PC-9 (cell line): ENCODE measurements at regions not wholly inside any gene's neighbourhood (a gene's known extent, or its start where the extent isn't known, plus 50 kb on each side); places are given as distances from the start of the nearest gene placed in this dataset.

Experiments used
- BruUV-seq: library from RNA; stranded (reverse); fragments of 400-500 nt; replicated peaks from 2 replicates; lab custom pipeline; 2021; lab: Mats Ljungman, UMichigan
- CTCF ChIA-PET: fragments of 300-600 bp; sonication (Branson Sonifier 250); formaldehyde crosslinking; loops from one replicate; lab custom pipeline; 2022; ENCODE audit warnings: antibody characterized with exemption; lab: Charles Lee
- POLR2A ChIA-PET: fragments of 300-600 bp; sonication (Branson Sonifier 250); formaldehyde crosslinking; loops from one replicate; lab custom pipeline; 2022; ENCODE audit warnings: antibody characterized with exemption; ENCODE audit not compliant: unreplicated experiment; lab: Charles Lee
- DNase-seq, 2 experiments: peaks; one replicate each; pipeline versions ENCODE4 v3.0.0 to v3.0.0-alpha.2; 2015 to 2022; ENCODE audit warnings: mixed read lengths in 1 of 2
- H2AFZ ChIP-seq: fragments of 200-600 bp; sonication (generic); 2 replicates; pipeline ENCODE4 v1.8.1; 2017; ENCODE audit warnings: antibody characterized with exemption
- H3F3A ChIP-seq: fragments of 200-600 bp; sonication (generic); 2 replicates; pipeline ENCODE4 v1.8.1; 2017; ENCODE audit warnings: antibody characterized with exemption, mild to moderate bottlenecking, low read depth; ENCODE audit not compliant: insufficient read depth
- H3K27ac ChIP-seq: fragments of 200-600 bp; sonication (generic); 2 replicates; pipeline ENCODE4 v1.6.1; 2016; ENCODE audit warnings: mixed run types
- H3K27me3 ChIP-seq: fragments of 200-600 bp; sonication (generic); 2 replicates; pipeline ENCODE4 v1.6.1; 2016; ENCODE audit warnings: low read depth, mixed run types; ENCODE audit not compliant: insufficient read depth
- H3K36me3 ChIP-seq: fragments of 200-600 bp; sonication (generic); 2 replicates; pipeline ENCODE4 v1.6.1; 2016; ENCODE audit warnings: low read depth, mixed run types
- H3K4me1 ChIP-seq: fragments of 200-600 bp; sonication (generic); replicated peaks from 2 replicates; pipeline ENCODE4 v1.6.1; 2016; ENCODE audit warnings: mixed run types; ENCODE audit not compliant: insufficient read depth
- H3K4me2 ChIP-seq: fragments of 200-600 bp; sonication (generic); 2 replicates; pipeline ENCODE4 v1.6.1; 2017; ENCODE audit warnings: mixed run types
- H3K4me3 ChIP-seq: fragments of 200-600 bp; sonication (generic); 2 replicates; pipeline ENCODE4 v1.6.1; 2016; ENCODE audit warnings: mixed run types
- H3K79me2 ChIP-seq: fragments of 200-600 bp; sonication (generic); 2 replicates; pipeline ENCODE4 v1.6.1; 2017; ENCODE audit warnings: low read depth, mixed run types
- H3K9me2 ChIP-seq: fragments of 200-600 bp; sonication (generic); 2 replicates; pipeline ENCODE4 v1.8.1; 2017; ENCODE audit warnings: mild to moderate bottlenecking; ENCODE audit not compliant: insufficient read depth
- H3K9me3 ChIP-seq: fragments of 200-600 bp; sonication (generic); 2 replicates; pipeline ENCODE4 v1.8.1; 2016; ENCODE audit warnings: low read depth; ENCODE audit not compliant: insufficient read depth
- H4K20me1 ChIP-seq: fragments of 200-600 bp; sonication (generic); 2 replicates; pipeline ENCODE4 v1.8.1; 2017; ENCODE audit not compliant: insufficient read depth
- EZH2 ChIP-seq: fragments of 200-600 bp; sonication (generic); IDR thresholded peaks from 2 replicates; pipeline ENCODE4 v1.8.0; 2017; ENCODE audit warnings: antibody characterized with exemption, low read depth
- intact Hi-C: fragments of 100-400 bp; cut with micrococcal nuclease; formaldehyde crosslinking; loops from one replicate; pipeline ENCODE4 v1.10.0; 2022; ENCODE audit not compliant: unreplicated experiment
- TF ChIP-seq, protein P1 (sequence below): fragments of 200-600 bp; sonication (generic); conservative IDR thresholded peaks from 2 replicates; pipeline ENCODE4 v1.6.1; 2017; ENCODE audit warnings: mixed run types, antibody characterized with exemption, mild to moderate bottlenecking, moderate library complexity

DNA sequence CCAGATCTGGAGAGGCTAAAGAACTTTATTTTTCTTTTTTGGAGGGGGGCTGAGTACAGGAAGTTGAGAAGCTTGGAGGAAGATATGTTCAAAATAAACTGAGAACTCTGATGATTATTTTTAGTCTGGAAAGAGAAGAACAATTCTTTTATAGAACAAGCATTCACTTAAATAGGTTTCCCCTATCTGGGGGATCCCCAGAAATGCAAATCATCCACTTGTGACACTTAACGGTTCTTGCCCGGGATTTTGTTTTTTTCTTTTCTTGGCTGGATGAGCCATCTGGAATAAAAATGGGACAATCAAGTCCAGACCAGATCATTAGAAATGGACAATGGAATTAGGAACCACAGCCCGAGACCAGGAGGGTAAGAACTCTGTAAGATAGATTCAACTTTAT, 95.9 kb upstream of the EGR2 start:
- no TSS peak for BruUV-seq
- CTCF ChIA-PET: interaction anchor here (0.5 kb wide), 1 partner anchor 1990 kb away, joined by 3 read pairs; no protein-coding TSS in a partner anchor
- H3K79me2 ChIP-seq: no peaks in the 10 kb centered on the region

DNA sequence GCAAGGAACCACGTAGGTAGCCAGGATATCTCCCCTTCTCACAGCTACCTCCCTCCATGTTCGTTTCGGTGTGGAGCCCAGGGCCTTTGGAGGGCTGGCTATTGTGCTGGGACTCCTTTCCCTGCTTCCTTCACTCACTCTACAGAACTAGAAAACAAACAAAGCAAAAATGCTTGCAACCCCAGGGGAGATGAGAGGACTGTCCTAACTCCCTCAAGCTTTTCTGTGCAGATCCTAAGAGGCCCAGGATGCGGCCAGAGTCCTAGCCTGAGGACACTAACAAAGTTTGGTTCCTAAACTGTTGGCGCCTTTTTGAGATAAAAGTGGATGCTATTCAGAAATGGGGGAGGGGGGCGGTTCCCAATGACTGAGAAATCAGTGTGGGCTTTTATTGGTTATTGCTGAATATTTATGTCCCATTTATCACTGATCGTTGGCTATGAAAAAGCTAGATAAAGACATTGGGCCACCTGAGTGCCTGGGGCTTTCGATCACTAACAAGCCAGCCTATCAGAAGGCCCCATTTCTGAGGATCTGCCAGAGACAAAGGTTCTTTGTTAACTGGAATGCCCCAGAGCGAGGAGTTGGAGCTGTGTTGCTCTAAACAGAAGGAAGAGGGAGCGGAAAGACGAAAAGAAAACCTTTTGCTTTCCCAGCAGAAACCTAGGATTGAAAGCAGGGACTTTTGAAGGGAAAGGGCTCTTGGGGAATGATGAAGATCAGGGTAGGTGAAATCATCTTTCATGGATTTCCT, 95.2 kb upstream of the EGR2 start:
- H3K4me2 ChIP-seq: no peak overlapping the region
- BruUV-seq: no TSS peak
- POLR2A ChIA-PET: no interaction called here

More for the DNA sequence above, 95.9 kb upstream of the EGR2 start:
- Histone ChIP-seq H3K9me3 (no peaks in the 10 kb centered on the region), H2AFZ (no peak overlapping the region), H4K20me1 (no peaks in the 10 kb centered on the region), H3K27ac (no peak overlapping the region), H3K4me2 (no peak overlapping the region), H3K9me2 (no peaks in the 10 kb centered on the region), H3K27me3 (no peaks in the 10 kb centered on the region), H3K4me3 (no peak overlapping the region), H3F3A (peaks cover 5% of the 10 kb centered on the region; the same call in 1 of the 2 replicates), H3K36me3 (no peaks in the 10 kb centered on the region), H3K4me1 (no peaks in the 10 kb centered on the region; the same call in 1 of the 2 replicates)
- TF ChIP-seq, protein P1, sequence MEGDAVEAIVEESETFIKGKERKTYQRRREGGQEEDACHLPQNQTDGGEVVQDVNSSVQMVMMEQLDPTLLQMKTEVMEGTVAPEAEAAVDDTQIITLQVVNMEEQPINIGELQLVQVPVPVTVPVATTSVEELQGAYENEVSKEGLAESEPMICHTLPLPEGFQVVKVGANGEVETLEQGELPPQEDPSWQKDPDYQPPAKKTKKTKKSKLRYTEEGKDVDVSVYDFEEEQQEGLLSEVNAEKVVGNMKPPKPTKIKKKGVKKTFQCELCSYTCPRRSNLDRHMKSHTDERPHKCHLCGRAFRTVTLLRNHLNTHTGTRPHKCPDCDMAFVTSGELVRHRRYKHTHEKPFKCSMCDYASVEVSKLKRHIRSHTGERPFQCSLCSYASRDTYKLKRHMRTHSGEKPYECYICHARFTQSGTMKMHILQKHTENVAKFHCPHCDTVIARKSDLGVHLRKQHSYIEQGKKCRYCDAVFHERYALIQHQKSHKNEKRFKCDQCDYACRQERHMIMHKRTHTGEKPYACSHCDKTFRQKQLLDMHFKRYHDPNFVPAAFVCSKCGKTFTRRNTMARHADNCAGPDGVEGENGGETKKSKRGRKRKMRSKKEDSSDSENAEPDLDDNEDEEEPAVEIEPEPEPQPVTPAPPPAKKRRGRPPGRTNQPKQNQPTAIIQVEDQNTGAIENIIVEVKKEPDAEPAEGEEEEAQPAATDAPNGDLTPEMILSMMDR: no peak
- TF ChIP-seq EZH2: no peak
- intact Hi-C loops: no loop called here
- POLR2A ChIA-PET: no interaction called here
- DNase-seq: no peak

DNA sequence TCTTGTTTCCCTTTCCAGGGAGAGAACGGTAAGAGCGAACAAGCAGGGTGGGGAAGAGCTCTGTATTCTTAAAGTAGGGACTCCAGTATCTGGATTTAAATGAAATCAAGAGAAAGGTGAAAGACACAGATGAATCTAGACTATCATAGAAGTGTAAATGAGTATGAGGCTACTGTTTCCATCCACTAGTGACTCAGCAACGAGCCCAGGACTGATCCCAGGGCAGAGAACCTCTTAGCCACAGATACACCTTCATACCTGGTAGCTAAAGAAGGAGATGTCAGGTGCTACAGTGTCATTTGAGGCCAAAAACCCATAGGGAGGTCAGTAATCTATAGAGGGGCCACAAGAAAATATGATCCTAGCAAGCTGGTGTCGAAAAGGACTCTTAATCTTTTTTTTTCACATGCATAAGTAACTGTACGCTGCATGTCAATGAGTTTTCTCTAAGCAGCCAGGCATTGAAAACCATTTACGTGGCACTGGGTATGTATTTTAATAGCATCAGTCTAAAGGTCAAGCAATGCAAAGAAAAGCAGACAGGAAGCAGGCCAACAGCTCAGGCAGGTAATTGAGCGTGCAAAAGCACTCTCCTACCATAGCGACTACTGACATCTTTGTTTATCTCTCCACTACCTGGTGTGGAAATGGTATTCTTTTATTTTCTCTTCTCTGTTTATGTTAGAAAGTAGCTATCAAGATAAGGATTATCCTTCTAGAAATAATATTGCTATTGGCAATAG, 91.5 kb upstream of the EGR2 start:
- no peaks in the 10 kb centered on the region for H3K4me1 ChIP-seq
- H3K9me3 ChIP-seq: no peaks in the 10 kb centered on the region
- DNase-seq: no peak
- no peaks in the 10 kb centered on the region for H3F3A ChIP-seq
- H3K9me2 ChIP-seq: no peaks in the 10 kb centered on the region
- intact Hi-C loops: no loop called here
- H3K4me2 ChIP-seq: no peak overlapping the region
- H3K36me3 ChIP-seq: no peaks in the 10 kb centered on the region
- no peaks in the 10 kb centered on the region for H3K27me3 ChIP-seq
- TF ChIP-seq, protein P1: no peak
- TF ChIP-seq EZH2: no peak
- H4K20me1 ChIP-seq: no peaks in the 10 kb centered on the region
- no peaks in the 10 kb centered on the region for H3K79me2 ChIP-seq
- BruUV-seq: no TSS peak
- H3K4me3 ChIP-seq: no peak overlapping the region
- POLR2A ChIA-PET: no interaction called here
- no peak overlapping the region for H2AFZ ChIP-seq
- no peak overlapping the region for H3K27ac ChIP-seq
- CTCF ChIA-PET: no interaction called here

More for the DNA sequence above, 95.2 kb upstream of the EGR2 start:
- H3K27ac ChIP-seq: no peak overlapping the region
- no peak overlapping the region for H3K4me3 ChIP-seq
- peaks cover 2% of the 10 kb centered on the region; the same call in 1 of the 2 replicates for H3F3A ChIP-seq
- no peaks in the 10 kb centered on the region for H3K9me3 ChIP-seq
- intact Hi-C loops: no loop called here
- CTCF ChIA-PET: interaction anchor here (0.5 kb wide), 1 partner anchor 1991 kb away, joined by 3 read pairs; no protein-coding TSS in a partner anchor
- no peaks in the 10 kb centered on the region for H3K9me2 ChIP-seq
- no peaks in the 10 kb centered on the region for H3K79me2 ChIP-seq
- H3K27me3 ChIP-seq: no peaks in the 10 kb centered on the region
- H3K4me1 ChIP-seq: no peaks in the 10 kb centered on the region; the same call in 1 of the 2 replicates
- no peak overlapping the region for H2AFZ ChIP-seq
- TF ChIP-seq EZH2: no peak
- TF ChIP-seq, protein P1: no peak
- no peaks in the 10 kb centered on the region for H4K20me1 ChIP-seq
- DNase-seq: no peak
- no peaks in the 10 kb centered on the region for H3K36me3 ChIP-seq
